GM12864 (cell line): ENCODE measurements at regions not wholly inside any gene's neighbourhood (a gene's known extent, or its start where the extent isn't known, plus 50 kb on each side); places are given as distances from the start of the nearest gene placed in this dataset.

Experiments
- DNase-seq: peaks from one replicate; pipeline ENCODE4 v3.0.0-alpha.2; 2011; ENCODE audit warnings: low read depth
- H3K4me3 ChIP-seq: 2 replicates; pipeline ENCODE4 v1.5.1; 2011; ENCODE audit warnings: mild to moderate bottlenecking, low read depth, low read length, control low read depth
- TF ChIP-seq, protein P1 (sequence below): IDR thresholded peaks from 2 replicates; pipeline ENCODE4 v1.5.1; 2011; ENCODE audit warnings: low read depth, mild to moderate bottlenecking, moderate library complexity, low read length, control low read depth, inconsistent platforms; ENCODE audit errors: missing control alignments

DNA sequence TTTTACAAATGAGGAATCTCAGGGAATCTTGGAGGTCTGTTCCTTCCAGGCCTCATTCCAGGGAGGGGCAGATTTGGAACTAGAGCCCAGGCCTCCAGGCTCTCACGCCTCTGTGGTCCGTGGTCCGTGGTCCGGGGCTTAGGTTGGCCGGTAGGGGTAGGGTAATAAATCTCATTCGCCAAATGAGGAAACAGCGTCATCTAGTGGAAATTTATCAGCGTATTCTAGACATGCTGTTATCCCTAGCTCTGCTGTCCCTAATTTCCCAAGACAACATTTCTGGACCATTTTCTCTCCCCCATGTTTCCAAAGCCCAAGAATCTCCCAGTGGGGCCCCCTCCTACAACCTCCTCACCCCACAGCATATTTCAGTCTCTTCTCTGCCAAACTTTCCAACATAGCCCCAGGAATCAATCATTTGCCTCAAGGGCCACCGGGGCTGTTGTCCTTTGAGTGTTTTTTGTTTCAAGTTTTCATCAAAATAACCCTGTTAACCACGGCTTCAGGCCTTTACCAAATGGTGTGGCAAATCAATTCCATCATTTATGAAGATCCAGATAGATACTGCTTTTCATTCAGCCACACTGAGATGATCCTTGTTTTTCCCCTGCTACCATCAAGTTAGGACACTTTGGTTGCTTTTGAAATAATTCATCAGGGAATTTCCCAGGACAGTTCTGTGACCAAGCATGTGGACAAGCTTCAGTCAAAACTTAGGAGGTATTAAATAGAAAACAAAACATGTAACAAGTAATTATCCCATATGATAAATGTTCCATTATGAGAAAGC is 126.8 kb downstream of the ALDH8A1 start:
- DNase-seq, result peak; percentile 40
- TF ChIP-seq, protein P1, sequence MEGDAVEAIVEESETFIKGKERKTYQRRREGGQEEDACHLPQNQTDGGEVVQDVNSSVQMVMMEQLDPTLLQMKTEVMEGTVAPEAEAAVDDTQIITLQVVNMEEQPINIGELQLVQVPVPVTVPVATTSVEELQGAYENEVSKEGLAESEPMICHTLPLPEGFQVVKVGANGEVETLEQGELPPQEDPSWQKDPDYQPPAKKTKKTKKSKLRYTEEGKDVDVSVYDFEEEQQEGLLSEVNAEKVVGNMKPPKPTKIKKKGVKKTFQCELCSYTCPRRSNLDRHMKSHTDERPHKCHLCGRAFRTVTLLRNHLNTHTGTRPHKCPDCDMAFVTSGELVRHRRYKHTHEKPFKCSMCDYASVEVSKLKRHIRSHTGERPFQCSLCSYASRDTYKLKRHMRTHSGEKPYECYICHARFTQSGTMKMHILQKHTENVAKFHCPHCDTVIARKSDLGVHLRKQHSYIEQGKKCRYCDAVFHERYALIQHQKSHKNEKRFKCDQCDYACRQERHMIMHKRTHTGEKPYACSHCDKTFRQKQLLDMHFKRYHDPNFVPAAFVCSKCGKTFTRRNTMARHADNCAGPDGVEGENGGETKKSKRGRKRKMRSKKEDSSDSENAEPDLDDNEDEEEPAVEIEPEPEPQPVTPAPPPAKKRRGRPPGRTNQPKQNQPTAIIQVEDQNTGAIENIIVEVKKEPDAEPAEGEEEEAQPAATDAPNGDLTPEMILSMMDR, result peak; percentile 92
- H3K4me3 ChIP-seq, result no peak overlapping the region

DNA sequence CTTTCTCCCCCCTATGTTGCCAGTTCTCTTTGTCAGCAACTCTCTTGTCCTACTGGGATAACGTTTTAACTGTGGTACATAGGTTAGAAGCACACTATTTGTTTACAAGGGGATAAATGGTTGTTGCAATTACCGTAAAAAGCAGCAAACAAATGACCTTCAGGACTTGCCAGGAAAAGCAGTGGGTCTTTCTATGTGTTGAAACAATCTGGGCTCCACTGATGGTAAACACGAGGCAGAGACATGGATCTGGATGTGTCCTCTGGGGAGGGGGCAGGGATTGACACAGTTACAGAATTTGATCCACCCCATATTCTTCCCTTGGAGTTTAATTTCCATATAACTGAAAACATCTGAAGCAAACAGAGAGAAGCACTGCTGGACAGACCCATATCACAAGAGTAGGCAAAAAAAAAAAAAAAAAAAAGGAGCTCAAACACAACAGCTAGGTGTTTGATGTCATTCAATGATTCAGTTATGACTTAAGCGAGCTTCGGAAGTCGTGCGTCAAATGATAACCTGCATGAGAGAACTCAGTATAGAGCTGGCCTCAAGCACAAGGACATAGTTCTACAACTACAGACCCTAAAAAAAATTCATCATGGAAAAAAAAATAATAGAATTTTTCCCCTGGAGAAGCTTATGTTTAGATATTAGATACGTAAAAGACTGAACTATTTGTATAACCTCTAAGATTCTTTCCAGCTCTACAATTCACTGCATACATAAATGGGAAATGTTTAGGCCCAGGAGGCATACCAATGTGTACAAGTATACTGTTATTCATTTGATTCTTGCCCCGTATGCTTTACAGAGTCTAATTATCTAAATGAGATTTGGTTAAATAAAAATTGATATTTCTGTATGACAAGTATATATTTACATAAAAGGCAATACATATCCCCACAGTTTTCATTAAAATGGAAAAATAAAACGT is 127.7 kb downstream of the ALDH8A1 start:
- TF ChIP-seq, protein P1, result no peak
- no peak overlapping the region for H3K4me3 ChIP-seq
- no peak for DNase-seq

DNA sequence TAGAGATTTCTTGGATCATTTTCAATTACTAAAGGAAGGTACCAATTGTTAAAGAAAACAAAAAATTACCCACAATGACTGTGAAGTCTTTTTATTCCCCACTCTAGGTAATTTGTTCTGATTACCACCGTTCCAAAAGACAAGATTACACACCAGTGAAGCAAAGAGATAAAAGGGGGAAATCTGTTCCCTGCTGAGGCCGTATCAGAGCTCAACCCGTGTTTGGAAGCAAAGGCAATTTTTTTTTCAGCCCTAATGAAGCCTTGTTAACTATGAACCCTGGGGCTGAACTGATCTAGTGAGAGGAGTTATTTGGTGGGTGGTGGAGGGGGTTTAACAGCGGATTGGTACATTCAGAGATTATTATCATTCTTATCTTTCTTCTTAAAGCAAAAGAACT is 128.5 kb downstream of the ALDH8A1 start:
- TF ChIP-seq, protein P1, result no peak
- no peak overlapping the region for H3K4me3 ChIP-seq
- DNase-seq, result no peak

DNA sequence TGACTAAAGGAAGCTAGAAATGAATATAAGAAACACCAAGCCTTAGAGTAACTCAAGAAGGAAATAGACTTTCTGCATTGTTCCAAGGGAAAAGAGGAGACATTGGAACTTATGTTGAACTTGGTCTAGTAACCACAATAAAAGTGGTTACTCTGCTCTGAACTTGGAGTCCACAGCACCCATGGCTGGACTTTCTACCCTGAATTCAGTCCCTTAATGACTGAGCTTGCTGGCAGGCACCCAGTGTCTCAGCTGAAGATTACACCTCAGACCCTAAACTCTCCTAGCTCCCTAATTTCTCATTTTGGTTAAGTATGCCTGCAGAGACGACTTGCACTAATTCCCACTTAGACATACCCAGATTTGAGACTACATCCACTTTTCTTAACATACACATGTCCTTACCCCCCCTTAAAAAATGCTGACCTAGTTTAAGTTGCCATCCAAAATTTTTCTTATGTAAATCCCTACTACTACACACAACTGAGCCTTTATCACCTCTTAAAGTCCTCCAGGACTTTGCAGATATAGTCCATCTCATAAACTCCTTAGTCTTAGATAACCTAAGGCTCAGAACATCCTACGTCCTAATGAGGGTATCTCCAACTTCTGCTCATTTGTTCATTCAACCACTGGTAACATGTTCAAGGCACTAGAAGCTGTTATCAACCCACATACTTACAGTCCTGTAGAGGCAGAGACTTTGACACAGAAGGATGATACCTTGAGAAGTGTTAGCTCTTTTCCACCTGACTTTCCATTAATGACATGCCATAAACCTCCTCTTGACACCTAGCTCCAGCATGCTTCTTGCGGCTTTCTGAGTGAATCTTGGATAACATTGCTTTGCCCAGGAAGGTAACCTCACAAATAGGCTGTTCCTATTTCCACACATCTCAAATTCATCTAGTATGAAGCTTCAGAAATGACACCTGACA is 129.8 kb downstream of the ALDH8A1 start:
- DNase-seq, result no peak
- H3K4me3 ChIP-seq, result no peak overlapping the region
- TF ChIP-seq, protein P1, result no peak

DNA sequence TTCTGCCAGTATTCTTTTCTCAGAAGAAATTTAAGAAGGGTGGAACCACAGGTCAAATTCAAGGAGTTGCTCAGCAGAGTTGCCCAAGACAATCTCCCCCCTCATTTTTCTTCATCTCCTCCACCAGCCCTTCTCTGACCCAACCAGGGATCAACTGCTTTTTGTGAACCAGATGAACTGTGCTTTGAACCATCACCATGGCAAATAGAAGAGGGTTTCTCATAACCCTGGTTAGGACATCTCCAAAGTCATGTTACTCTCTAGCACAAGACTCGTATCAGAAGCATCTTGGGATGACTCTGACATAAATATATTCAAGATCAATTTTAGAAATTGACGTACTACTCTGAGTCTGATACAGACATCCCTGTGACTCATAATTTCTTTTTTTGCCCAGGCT is 130.7 kb downstream of the ALDH8A1 start:
- TF ChIP-seq, protein P1, result no peak
- DNase-seq, result no peak
- H3K4me3 ChIP-seq, result no peak overlapping the region

DNA sequence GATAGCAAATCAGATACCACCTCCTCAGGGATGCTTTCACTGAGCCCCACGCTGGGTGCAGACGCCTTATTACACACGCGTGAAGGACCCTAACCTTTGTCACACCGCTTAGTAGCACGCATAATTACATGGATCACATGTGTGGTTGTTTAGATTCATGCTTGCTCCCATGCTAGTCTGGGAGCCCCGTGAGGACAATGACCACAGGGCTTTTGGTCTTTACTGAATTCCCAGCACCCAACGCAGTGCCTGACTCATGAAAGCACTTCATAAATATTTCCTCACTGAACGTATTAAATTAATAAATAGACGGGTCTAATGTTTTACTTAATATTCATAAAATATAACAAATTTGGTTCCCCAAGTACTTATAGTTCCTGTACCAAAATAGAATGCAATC is 132.5 kb downstream of the ALDH8A1 start:
- TF ChIP-seq, protein P1, result no peak
- no peak overlapping the region for H3K4me3 ChIP-seq
- no peak for DNase-seq
